SW 1271 (cell line): ENCODE measurements at regions not wholly inside any gene's neighbourhood (a gene's known extent, or its start where the extent isn't known, plus 50 kb on each side); places are given as distances from the start of the nearest gene placed in this dataset.
A peak's percentile ranks its signal among the peaks of the same experiment; 100 is the strongest.

Experiments used
- DNase-seq, 2 experiments: peaks; one replicate each; lab custom pipeline; 2025; lab: John Stamatoyannopoulos, UW

- no peak for DNase-seq
Observed at GRCh38 chrX:40179283-40179682, 81.5 kb upstream of the BCOR start.

- DNase-seq: no peak
Observed at GRCh38 chrX:40177942-40178715, 80.4 kb upstream of the BCOR start.

- DNase-seq: no peak
Observed at GRCh38 chrX:40177489-40177888, 79.7 kb upstream of the BCOR start.

DNA sequence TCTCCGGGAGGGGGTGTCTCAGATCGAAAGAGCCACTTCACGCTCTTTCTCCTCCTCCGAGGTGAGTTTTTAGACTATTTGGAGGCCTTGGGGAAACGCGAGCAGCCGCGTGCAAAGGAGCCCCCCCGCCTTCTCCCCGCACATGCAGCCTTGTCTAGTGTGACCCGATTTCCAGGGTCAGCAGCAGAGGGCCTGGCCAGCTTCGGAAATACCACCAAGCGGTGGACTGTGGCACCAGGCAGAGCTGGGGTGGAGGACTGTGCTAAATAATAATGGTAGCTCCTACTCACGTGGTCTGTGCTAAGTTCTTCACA is 79.3 kb upstream of the BCOR start:
- peak in 1 of 2 experiments; percentile 24 for DNase-seq

DNA sequence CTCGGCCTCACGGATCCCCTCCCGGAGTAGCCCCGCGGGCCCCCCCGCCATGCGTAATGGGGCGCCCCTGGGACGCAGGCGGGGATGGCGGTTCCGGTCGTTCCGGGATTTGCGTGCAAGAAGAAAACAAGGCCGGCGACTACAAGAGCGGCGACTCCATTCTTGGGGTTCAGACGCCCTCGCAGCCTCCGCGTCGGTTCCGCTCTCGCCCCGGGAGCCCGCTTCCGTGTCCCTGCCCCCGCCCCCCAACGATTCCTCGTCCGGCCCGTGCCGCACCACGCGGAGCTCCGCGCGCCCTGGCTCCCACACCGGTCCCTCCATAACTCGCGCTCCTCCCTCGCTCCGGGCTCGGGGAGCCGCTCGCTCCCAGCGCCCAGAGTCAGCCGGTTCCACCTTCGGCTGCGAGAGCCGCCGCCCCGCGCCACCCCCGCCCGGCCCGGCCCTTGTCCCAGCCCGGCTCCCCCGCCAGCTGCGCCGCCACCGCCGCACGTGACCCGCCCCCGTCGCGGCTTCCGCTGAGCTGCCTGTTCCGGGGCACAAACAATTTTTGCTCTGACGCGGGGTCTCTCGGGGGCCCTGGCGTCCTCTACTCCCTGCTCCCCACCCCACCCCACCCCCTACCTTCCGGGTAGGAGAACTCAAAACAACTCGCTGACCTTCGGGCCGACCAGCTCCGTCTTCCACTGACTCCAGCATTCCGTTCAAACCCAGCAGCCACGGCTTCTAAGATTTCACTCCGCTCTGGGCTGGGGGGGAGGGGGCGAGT is 78.8 kb upstream of the BCOR start:
- DNase-seq: no peak

DNA sequence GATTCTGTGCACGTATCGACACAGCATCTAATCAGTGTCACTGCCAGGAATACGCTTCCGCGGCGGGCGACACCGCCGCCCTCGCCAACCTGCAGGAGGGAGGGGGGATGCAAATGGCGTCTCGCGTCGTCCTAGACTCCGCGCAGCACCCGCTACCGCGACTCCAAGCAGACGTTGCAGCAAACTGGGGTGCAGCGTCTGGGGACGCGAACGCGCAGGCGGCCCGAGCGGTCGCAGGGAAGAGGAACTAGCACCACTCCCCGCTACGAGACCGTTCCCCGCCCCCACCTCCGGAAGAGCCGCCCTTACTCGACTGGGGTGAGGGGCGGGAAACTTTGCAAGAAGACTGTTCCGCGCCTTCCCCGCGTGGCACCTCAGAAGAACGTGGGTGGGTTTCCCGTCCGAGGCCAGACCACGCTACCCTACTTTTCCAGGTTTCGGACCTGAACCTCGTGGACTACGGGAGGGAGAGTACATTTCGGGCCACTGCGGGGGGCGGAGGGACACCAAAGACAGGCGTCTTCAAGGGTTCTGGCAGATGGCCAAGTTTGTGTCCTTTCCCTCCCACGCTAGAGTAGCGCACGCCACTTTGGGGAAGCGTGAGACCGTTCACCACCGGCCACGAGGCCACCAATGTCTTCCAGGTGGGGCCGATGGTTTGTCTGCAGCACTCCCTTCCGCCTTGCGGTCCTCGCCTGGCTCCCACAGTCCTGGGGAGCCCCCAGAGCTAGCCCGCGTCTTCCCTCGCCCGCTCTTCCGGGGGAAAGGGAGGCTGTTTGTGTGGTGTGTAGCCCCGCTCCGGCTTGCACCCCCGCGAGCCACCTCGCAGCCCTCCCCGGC is 78.0 kb upstream of the BCOR start:
- peak; percentile 50 to 51 for DNase-seq

- peak in 1 of 2 experiments; percentile 22 for DNase-seq
Observed at GRCh38 chrX:40174854-40175510, 77.2 kb upstream of the BCOR start.

- DNase-seq: peak in 1 of 2 experiments; percentile 4
Observed at GRCh38 chrX:40174001-40174853, 76.5 kb upstream of the BCOR start.

DNA sequence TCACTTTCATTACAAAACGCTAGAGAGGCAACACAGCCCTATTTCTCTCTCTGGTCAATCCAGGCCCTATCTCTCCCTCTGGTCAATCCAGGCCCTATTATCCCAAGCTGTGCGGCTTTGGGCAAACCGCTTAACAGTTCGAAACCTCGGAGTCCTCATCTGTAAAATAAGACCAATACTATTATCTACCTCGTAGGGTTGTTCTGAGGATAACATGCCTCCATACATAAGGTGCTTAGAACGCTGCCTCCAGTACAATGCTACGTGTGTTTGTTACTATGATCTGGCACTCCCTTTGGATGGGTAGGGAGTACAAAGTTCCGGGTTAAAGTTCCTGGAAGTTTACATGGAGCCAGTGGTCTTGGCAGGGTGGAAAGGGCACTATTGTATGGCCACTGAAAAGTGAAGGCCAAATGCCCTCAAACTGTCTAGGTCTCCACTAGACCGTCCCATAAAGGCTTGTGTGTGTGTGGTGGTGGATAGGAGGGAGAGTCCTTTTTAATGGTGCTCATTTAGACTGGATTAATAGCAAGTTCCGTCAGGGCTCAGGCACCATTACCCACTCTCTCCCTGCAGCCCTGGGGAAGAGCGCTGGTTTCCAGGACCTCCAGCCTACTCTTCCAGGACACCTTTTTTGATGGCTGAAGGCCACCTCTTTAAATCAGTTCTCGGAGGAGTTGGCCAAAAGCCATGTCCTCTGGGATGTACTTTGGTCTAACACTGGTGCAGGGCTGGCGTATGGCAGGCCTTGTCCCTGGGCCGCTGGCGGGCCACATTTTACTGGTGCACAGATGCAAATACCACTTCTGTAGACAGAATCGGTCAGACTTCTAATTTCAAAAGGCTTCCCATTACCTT is 75.6 kb upstream of the BCOR start:
- DNase-seq: no peak

GRCh38 chrX:40172401-40173142 is 74.8 kb upstream of the BCOR start:
- DNase-seq: no peak

- no peak for DNase-seq
Observed at GRCh38 chrX:40171513-40172400, 74.0 kb upstream of the BCOR start.

DNA sequence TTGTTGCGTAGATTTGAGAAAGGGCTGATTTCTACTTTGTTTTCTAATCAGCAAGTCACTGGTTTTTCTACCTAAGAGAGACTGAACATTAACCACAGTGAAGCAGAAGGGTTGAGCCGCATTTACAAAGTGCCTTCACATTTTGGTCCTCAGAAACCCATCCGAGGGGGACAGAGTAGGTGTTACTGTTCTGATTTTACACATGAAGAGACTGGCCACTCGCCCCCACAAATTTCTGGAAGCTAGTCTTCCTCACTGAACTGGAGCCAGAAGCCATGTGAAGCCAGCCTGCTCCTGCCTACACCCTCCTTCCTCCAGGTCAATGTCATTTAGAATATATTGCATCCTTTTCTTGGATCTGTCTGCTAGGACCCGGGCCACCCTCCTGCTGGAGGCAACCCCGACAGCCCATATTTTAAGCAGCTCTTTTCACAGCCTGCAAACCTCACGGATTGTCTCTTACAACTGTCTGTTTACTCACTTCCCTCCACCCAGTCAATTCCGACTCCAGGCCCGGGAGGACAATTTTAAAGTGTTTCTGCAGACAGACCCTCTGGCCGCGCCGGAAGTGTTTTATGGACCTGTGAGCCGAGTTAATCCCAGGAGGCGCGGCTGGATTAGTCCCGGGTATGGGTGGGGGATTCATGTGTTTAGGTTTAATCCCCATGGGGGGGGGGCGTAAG is 73.2 kb upstream of the BCOR start:
- DNase-seq: no peak

- peak; percentile 13 to 29 for DNase-seq
Observed at GRCh38 chrX:40169193-40170101, 71.7 kb upstream of the BCOR start.

GRCh38 chrX:40168480-40169011 is 70.8 kb upstream of the BCOR start:
- no peak for DNase-seq

DNA sequence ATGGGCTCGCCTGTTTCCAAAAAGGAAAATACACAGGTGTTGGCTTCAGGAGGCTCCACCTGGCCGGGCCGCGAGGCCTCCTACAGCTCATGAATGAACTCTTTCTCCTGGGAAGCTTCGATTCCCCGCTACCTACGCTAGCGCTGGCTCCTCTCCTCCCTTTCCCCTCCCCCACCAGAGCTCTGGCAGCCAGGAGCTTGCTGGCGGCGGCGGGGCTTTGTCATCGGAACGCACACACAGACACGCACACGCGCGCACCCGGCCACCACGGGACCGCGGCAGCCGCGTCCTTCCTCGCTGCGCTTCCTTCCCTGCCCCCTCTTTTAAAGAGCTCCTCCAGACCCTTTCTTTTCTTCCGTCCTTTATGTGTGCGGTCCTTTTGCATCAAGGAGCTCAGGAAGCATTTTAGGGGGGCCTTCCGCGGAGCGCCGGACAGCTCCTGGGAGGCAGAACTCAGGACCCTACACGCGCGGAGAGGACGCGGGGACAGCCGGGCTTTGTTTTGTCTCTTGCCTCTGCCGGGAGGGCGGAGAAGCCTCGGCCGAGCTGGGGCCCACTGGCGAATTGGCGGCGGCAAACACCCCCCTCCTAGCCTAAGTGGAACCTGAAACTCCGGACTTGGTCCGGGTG is 70.2 kb upstream of the BCOR start:
- no peak for DNase-seq

- DNase-seq: no peak
Observed at GRCh38 chrX:40167233-40167849, 69.6 kb upstream of the BCOR start.
